H9 (cell line): ENCODE measurements at regions not wholly inside any gene's neighbourhood (a gene's known extent, or its start where the extent isn't known, plus 50 kb on each side); places are given as distances from the start of the nearest gene placed in this dataset.

Experiments used
- DNase-seq: peaks from one replicate; pipeline ENCODE4 v3.0.0-alpha.2; 2017
- H2AFZ ChIP-seq: one replicate; pipeline ENCODE4 v1.6.1; 2013; ENCODE audit warnings: mild to moderate bottlenecking, low read length, control low read depth, moderate library complexity
- H2AK5ac ChIP-seq: 2 replicates; pipeline ENCODE4 v1.6.1; 2013; ENCODE audit warnings: low read length, control low read depth, mixed read lengths; ENCODE audit not compliant: insufficient read length
- H2BK120ac ChIP-seq: one replicate; pipeline ENCODE4 v1.6.1; 2013; ENCODE audit warnings: low read depth, mild to moderate bottlenecking, low read length, control low read depth, inconsistent platforms; ENCODE audit not compliant: poor library complexity, severe bottlenecking
- H2BK12ac ChIP-seq: 2 replicates; pipeline ENCODE4 v1.6.1; 2013; ENCODE audit warnings: low read length, control low read depth, mixed read lengths, low read depth; ENCODE audit not compliant: insufficient read length
- H2BK15ac ChIP-seq: 2 replicates; pipeline ENCODE4 v1.6.1; 2013; ENCODE audit warnings: low read depth, low read length, control low read depth
- H2BK20ac ChIP-seq: one replicate; pipeline ENCODE4 v1.6.1; 2013; ENCODE audit warnings: low read depth, mild to moderate bottlenecking, low read length, control low read depth, inconsistent platforms; ENCODE audit not compliant: poor library complexity, severe bottlenecking
- H2BK5ac ChIP-seq: 2 replicates; pipeline ENCODE4 v1.6.1; 2013; ENCODE audit warnings: low read length, control low read depth, mixed read lengths; ENCODE audit not compliant: insufficient read length
- H3K14ac ChIP-seq: 2 replicates; pipeline ENCODE4 v1.6.1; 2013; ENCODE audit warnings: low read length, control low read depth; ENCODE audit not compliant: insufficient read depth
- H3K18ac ChIP-seq: 2 replicates; pipeline ENCODE4 v1.6.1; 2013; ENCODE audit warnings: low read depth, mild to moderate bottlenecking, mixed read lengths, low read length, control low read depth; ENCODE audit not compliant: insufficient read length
- H3K23ac ChIP-seq: 2 replicates; pipeline ENCODE4 v1.6.1; 2013; ENCODE audit warnings: low read length, control low read depth, mixed read lengths, low read depth; ENCODE audit not compliant: insufficient read length
- H3K23me2 ChIP-seq: 2 replicates; pipeline ENCODE4 v1.6.1; 2013; ENCODE audit warnings: low read depth, mild to moderate bottlenecking, mixed read lengths, low read length, control low read depth; ENCODE audit not compliant: insufficient read length, poor library complexity, severe bottlenecking
- H3K27ac ChIP-seq: 2 replicates; pipeline ENCODE4 v1.5.1; 2013; ENCODE audit warnings: low read length, control low read depth, mixed read lengths, low read depth; ENCODE audit not compliant: insufficient read length
- H3K27me3 ChIP-seq: 2 replicates; pipeline ENCODE4 v1.6.1; 2013; ENCODE audit warnings: low read length, control low read depth, inconsistent platforms; ENCODE audit not compliant: insufficient read depth
- H3K4ac ChIP-seq: 2 replicates; pipeline ENCODE4 v1.6.1; 2013; ENCODE audit warnings: low read depth, mild to moderate bottlenecking, control low read depth, inconsistent platforms, low read length, moderate library complexity
- H3K4me1 ChIP-seq: 2 replicates; pipeline ENCODE4 v1.6.1; 2013; ENCODE audit warnings: low read length, control low read depth, inconsistent platforms; ENCODE audit not compliant: insufficient read depth
- H3K4me2 ChIP-seq: 2 replicates; pipeline ENCODE4 v1.6.1; 2013; ENCODE audit warnings: low read length, control low read depth, mixed read lengths; ENCODE audit not compliant: insufficient read length, insufficient read depth
- H3K56ac ChIP-seq: 2 replicates; pipeline ENCODE4 v1.6.1; 2013; ENCODE audit warnings: low read depth, mild to moderate bottlenecking, mixed read lengths, low read length, control low read depth; ENCODE audit not compliant: insufficient read length
- H3K79me1 ChIP-seq: 2 replicates; pipeline ENCODE4 v1.6.1; 2013; ENCODE audit warnings: low read depth, mild to moderate bottlenecking, moderate library complexity, low read length, control low read depth, inconsistent platforms; ENCODE audit not compliant: insufficient read depth, poor library complexity, severe bottlenecking
- H3K79me2 ChIP-seq: 2 replicates; pipeline ENCODE4 v1.6.1; 2013; ENCODE audit warnings: low read length, control low read depth, inconsistent platforms; ENCODE audit not compliant: insufficient read depth
- H3K9ac ChIP-seq: 2 replicates; pipeline ENCODE4 v1.6.1; 2013; ENCODE audit warnings: low read length, control low read depth, mixed read lengths; ENCODE audit not compliant: insufficient read length; ENCODE audit errors: extremely low read depth
- H3K9me3 ChIP-seq: one replicate; pipeline ENCODE4 v1.6.1; 2013; ENCODE audit warnings: low read depth, low read length, inconsistent platforms; ENCODE audit not compliant: control insufficient read depth
- H3T11ph ChIP-seq: one replicate; pipeline ENCODE4 v1.6.1; 2013; ENCODE audit warnings: mild to moderate bottlenecking, low read length, control low read depth, inconsistent platforms
- H4K20me1 ChIP-seq: one replicate; pipeline ENCODE4 v1.6.1; 2013; ENCODE audit not compliant: control insufficient read depth, insufficient read length, insufficient read depth
- H4K5ac ChIP-seq: 2 replicates; pipeline ENCODE4 v1.6.1; 2013; ENCODE audit warnings: low read depth, mild to moderate bottlenecking, mixed read lengths, low read length, control low read depth; ENCODE audit not compliant: insufficient read length
- H4K8ac ChIP-seq: replicated peaks from 2 replicates; pipeline ENCODE4 v1.6.1; 2013; ENCODE audit warnings: low read length, control low read depth, mixed read lengths, low read depth; ENCODE audit not compliant: insufficient read length
- H4K91ac ChIP-seq: 2 replicates; pipeline ENCODE4 v1.6.1; 2013; ENCODE audit warnings: low read depth, mild to moderate bottlenecking, moderate library complexity, mixed read lengths, low read length, control low read depth; ENCODE audit not compliant: insufficient read length
- H3K27ac Mint-ChIP-seq, 3 experiments: 2 replicates in 2 of 3; 3 replicates in 1 of 3; pipeline ENCODE4 v1.8.0; 2020 to 2021; ENCODE audit warnings: mixed read lengths in 3 of 3, mild to moderate bottlenecking in 1 of 3, moderate library complexity in 1 of 3
- H3K27me3 Mint-ChIP-seq: 2 replicates; pipeline ENCODE4 v1.8.0; 2021; ENCODE audit warnings: low read depth, mild to moderate bottlenecking, moderate library complexity, mixed read lengths
- H3K36me3 Mint-ChIP-seq, 3 experiments: 2 replicates in 2 of 3; 3 replicates in 1 of 3; pipeline ENCODE4 v1.8.0; 2020 to 2021; ENCODE audit warnings: low read depth in 3 of 3, mixed read lengths in 3 of 3; ENCODE audit not compliant: insufficient read depth in 1 of 3
- H3K4me1 Mint-ChIP-seq, 2 experiments: 2 replicates each; pipeline ENCODE4 v1.8.0; 2020; ENCODE audit warnings: mixed read lengths in 2 of 2
- H3K4me3 Mint-ChIP-seq, 2 experiments: 2 replicates in 1 of 2; 3 replicates in 1 of 2; pipeline ENCODE4 v1.8.0; 2020 to 2021; ENCODE audit warnings: mild to moderate bottlenecking in 2 of 2, mixed read lengths in 2 of 2, moderate library complexity in 1 of 2
- H3K9me3 Mint-ChIP-seq, 2 experiments: 2 replicates in 1 of 2; 3 replicates in 1 of 2; pipeline ENCODE4 v1.8.0; 2020; ENCODE audit warnings: mild to moderate bottlenecking in 2 of 2, mixed read lengths in 2 of 2, moderate library complexity in 1 of 2
- CTCF ChIP-seq: fragments of 200-600 bp; sonication (generic); conservative IDR thresholded peaks from 3 replicates; pipeline ENCODE4 v1.8.0; 2021; ENCODE audit warnings: antibody characterized with exemption, mild to moderate bottlenecking
- WGBS: extraction: QIAGEN DNeasy Blood & Tissue Kit; methylation state at CpG from one replicate; pipeline ENCODE4 v1.1.7; 2013; ENCODE audit warnings: missing lambda C conversion rate, low lambda C conversion rate, mixed read lengths; ENCODE audit not compliant: insufficient read length; ENCODE audit errors: extremely low coverage; 5-methylcytosine and 5-hydroxymethylcytosine counted together

DNA sequence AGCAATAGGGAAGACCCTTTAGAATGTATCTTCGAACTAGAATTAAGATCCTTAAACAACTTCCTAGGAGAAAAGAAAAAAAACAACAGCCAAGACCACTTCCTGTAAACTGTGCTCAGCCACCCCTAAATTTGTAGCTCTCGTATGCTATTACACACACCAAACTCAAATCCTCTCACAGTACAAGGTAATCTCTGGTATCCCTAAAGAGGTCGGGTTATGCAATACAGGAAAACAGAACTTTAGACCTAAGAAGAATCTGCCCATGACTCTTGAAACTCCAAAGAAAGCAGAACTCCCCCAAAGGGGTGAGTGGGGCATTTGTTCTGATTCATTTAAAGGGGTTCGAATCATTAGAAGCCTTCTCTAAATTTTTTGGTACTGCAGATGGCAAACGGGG is 170.9 kb upstream of the CASK start:
- peak overlapping the region; percentile 16 to 83 (median 75) for H3K27ac Mint-ChIP-seq

More for the DNA sequence above, 170.9 kb upstream of the CASK start:
- H4K8ac ChIP-seq: no peak overlapping the region
- no peaks in the 10 kb centered on the region for H3K27me3 ChIP-seq
- H4K5ac ChIP-seq: no peak overlapping the region
- H3K4me1 ChIP-seq: peaks cover 9% of the 10 kb centered on the region; the same call in 1 of the 2 replicates
- Mint-ChIP-seq H3K27me3 (no peaks in the 10 kb centered on the region; the same call in 1 of the 2 replicates), H3K4me3 (no peak overlapping the region; a peak in 1 of 5 replicates), H3K4me1 (peaks cover 56 to 60% of the 10 kb centered on the region in 2 experiments), H3K9me3 (peaks cover 27 to 32% of the 10 kb centered on the region in 2 experiments), H3K36me3 (peaks cover 0 to 8% (median 0%) of the 10 kb centered on the region in 3 experiments; a peak in 2 of 7 replicates)
- H2AFZ ChIP-seq: no peak overlapping the region
- DNase-seq: no peak
- no peaks in the 10 kb centered on the region for H3K9me3 ChIP-seq
- H3K23ac ChIP-seq: no peak overlapping the region
- no peak overlapping the region for H2BK20ac ChIP-seq
- no peak overlapping the region for H3K18ac ChIP-seq
- no peaks in the 10 kb centered on the region for H3K79me1 ChIP-seq
- no peaks in the 10 kb centered on the region for H3K23me2 ChIP-seq
- no peak overlapping the region for H3K14ac ChIP-seq
- H3K56ac ChIP-seq: no peak overlapping the region
- no peak overlapping the region for H3T11ph ChIP-seq
- no CpG with 5 or more reads among the region's 5 CpGs for WGBS
- no peak overlapping the region for H4K91ac ChIP-seq
- H3K4ac ChIP-seq: no peak overlapping the region
- H2BK120ac ChIP-seq: no peak overlapping the region
- H3K9ac ChIP-seq: no peak overlapping the region
- H4K20me1 ChIP-seq: no peaks in the 10 kb centered on the region
- H2BK12ac ChIP-seq: no peak overlapping the region
- TF ChIP-seq CTCF: no peak
- H2BK5ac ChIP-seq: no peak overlapping the region
- no peaks in the 10 kb centered on the region for H3K79me2 ChIP-seq
- no peak overlapping the region for H2BK15ac ChIP-seq
- no peak overlapping the region for H3K27ac ChIP-seq
- H3K4me2 ChIP-seq: no peak overlapping the region
- no peak overlapping the region for H2AK5ac ChIP-seq
